Keratinocyte (primary cell): ENCODE measurements at regions not wholly inside any gene's neighbourhood (a gene's known extent, or its start where the extent isn't known, plus 50 kb on each side); places are given as distances from the start of the nearest gene placed in this dataset.
A peak's percentile ranks its signal among the peaks of the same experiment; 100 is the strongest.

Experiments
- DNase-seq: peaks from one replicate; pipeline ENCODE4 v3.0.0-alpha.2; 2011; ENCODE audit warnings: low read depth, missing footprints, low spot score
- FAIRE-seq: peaks from 2 replicates; lab custom pipeline; 2011; peaks lifted over from hg19 to GRCh38; lab: Jason Lieb, UNC
- H2AFZ ChIP-seq: 2 replicates; pipeline ENCODE4 v1.6.0; 2012; ENCODE audit warnings: low read length, control low read depth, inconsistent platforms; ENCODE audit not compliant: control insufficient read depth
- H3K27ac ChIP-seq: 2 replicates; pipeline ENCODE4 v1.5.1; 2011; ENCODE audit warnings: low read length; ENCODE audit not compliant: control insufficient read depth, insufficient read depth
- H3K27me3 ChIP-seq: 3 replicates; pipeline ENCODE4 v1.6.0; 2011; ENCODE audit warnings: low read length; ENCODE audit not compliant: control insufficient read depth, insufficient read depth; ENCODE audit errors: extremely low read depth
- H3K36me3 ChIP-seq, 2 experiments: 2 replicates in 1 of 2; 3 replicates in 1 of 2; pipeline ENCODE4 v1.5.1; 2011; ENCODE audit warnings: low read length in 2 of 2, mild to moderate bottlenecking in 1 of 2; ENCODE audit not compliant: control insufficient read depth in 2 of 2, insufficient read depth in 2 of 2; ENCODE audit errors: extremely low read depth in 1 of 2
- H3K4me1 ChIP-seq: 3 replicates; pipeline ENCODE4 v1.5.1; 2011; ENCODE audit warnings: low read length; ENCODE audit not compliant: control insufficient read depth, insufficient read depth; ENCODE audit errors: extremely low read depth
- H3K4me2 ChIP-seq: 3 replicates; pipeline ENCODE4 v1.6.0; 2011; ENCODE audit warnings: low read depth, low read length; ENCODE audit not compliant: control insufficient read depth, insufficient read depth; ENCODE audit errors: extremely low read depth
- H3K4me3 ChIP-seq, 3 experiments: fragments of 200-600 bp in 1 of 3; sonication (generic) in 1 of 3; 2 replicates in 2 of 3; 3 replicates in 1 of 3; pipeline ENCODE4 v1.5.1; 2011 to 2016; ENCODE audit warnings: low read length in 3 of 3, mild to moderate bottlenecking in 3 of 3, control low read depth in 2 of 3, inconsistent platforms in 1 of 3, low read depth in 1 of 3, mixed read lengths in 1 of 3, mixed run types in 1 of 3, moderate library complexity in 1 of 3; ENCODE audit not compliant: control insufficient read depth in 2 of 3, insufficient read depth in 2 of 3; ENCODE audit errors: extremely low read depth in 1 of 3
- H3K79me2 ChIP-seq: 2 replicates; pipeline ENCODE4 v1.6.0; 2012; ENCODE audit warnings: low read length; ENCODE audit not compliant: control insufficient read depth, insufficient read depth
- H3K9ac ChIP-seq: 3 replicates; pipeline ENCODE4 v1.6.0; 2011; ENCODE audit warnings: low read length; ENCODE audit not compliant: control insufficient read depth, insufficient read depth; ENCODE audit errors: extremely low read depth
- H3K9me1 ChIP-seq: 3 replicates; pipeline ENCODE4 v1.6.0; 2011; ENCODE audit warnings: low read length; ENCODE audit not compliant: control insufficient read depth, insufficient read depth; ENCODE audit errors: extremely low read depth
- H3K9me3 ChIP-seq: 2 replicates; pipeline ENCODE4 v1.5.1; 2012; ENCODE audit warnings: low read depth, low read length; ENCODE audit not compliant: control insufficient read depth
- H4K20me1 ChIP-seq: 3 replicates; pipeline ENCODE4 v1.6.0; 2011; ENCODE audit warnings: low read length; ENCODE audit not compliant: control insufficient read depth, insufficient read depth; ENCODE audit errors: extremely low read depth
- EZH2 ChIP-seq: IDR thresholded peaks from one replicate; pipeline ENCODE4 v1.6.1; 2012; ENCODE audit warnings: inconsistent platforms, mild to moderate bottlenecking, low read length, moderate library complexity
- dilution Hi-C: fragments of 300-500 bp; cut with MboI; formaldehyde crosslinking; loops from one replicate; pipeline ENCODE4 v1.7.0; 2020; ENCODE audit warnings: low sequenced_read_pairs; ENCODE audit not compliant: extremely low pct_ligation_motif_present
- TF ChIP-seq, protein P1 (sequence below), 3 experiments: IDR thresholded peaks in 1 of 3; conservative IDR thresholded peaks in 1 of 3; optimal IDR thresholded peaks in 1 of 3; 2 replicates in 2 of 3; 3 replicates in 1 of 3; pipeline versions ENCODE3 to v1.5.1; 2011; ENCODE audit warnings: low read length in 3 of 3, mild to moderate bottlenecking in 3 of 3, moderate library complexity in 2 of 3, control low read depth in 1 of 3, inconsistent platforms in 1 of 3; ENCODE audit not compliant: insufficient read depth in 2 of 3; ENCODE audit errors: extremely low read depth in 1 of 3

- dilution Hi-C loops, result no loop called here
- no peak for DNase-seq
These were observed 297.2 kb downstream of the C7orf25 start for GRCh38 chr7:42614636-42615035.

GRCh38 chr7:42611961-42612360 lies 299.9 kb downstream of the C7orf25 start:
- Histone ChIP-seq H3K27me3 (no peaks in the 10 kb centered on the region), H3K9me1 (no peaks in the 10 kb centered on the region), H3K27ac (no peak overlapping the region), H3K79me2 (no peaks in the 10 kb centered on the region), H2AFZ (no peak overlapping the region), H3K9me3 (no peaks in the 10 kb centered on the region), H3K9ac (no peak overlapping the region), H3K36me3 (no peaks in the 10 kb centered on the region), H4K20me1 (no peaks in the 10 kb centered on the region), H3K4me1 (peaks cover 6% of the 10 kb centered on the region), H3K4me3 (no peak overlapping the region), H3K4me2 (no peak overlapping the region)
- DNase-seq (no peak), FAIRE-seq (no peak)
- no peak for TF ChIP-seq EZH2
- TF ChIP-seq, protein P1, sequence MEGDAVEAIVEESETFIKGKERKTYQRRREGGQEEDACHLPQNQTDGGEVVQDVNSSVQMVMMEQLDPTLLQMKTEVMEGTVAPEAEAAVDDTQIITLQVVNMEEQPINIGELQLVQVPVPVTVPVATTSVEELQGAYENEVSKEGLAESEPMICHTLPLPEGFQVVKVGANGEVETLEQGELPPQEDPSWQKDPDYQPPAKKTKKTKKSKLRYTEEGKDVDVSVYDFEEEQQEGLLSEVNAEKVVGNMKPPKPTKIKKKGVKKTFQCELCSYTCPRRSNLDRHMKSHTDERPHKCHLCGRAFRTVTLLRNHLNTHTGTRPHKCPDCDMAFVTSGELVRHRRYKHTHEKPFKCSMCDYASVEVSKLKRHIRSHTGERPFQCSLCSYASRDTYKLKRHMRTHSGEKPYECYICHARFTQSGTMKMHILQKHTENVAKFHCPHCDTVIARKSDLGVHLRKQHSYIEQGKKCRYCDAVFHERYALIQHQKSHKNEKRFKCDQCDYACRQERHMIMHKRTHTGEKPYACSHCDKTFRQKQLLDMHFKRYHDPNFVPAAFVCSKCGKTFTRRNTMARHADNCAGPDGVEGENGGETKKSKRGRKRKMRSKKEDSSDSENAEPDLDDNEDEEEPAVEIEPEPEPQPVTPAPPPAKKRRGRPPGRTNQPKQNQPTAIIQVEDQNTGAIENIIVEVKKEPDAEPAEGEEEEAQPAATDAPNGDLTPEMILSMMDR (optimal IDR thresholded peaks at IDR 0.05 in 1 of 3, IDR thresholded peaks at IDR 0.05 in 1 of 3, conservative IDR thresholded peaks at IDR 0.05 in 1 of 3; ENCODE audit: extremely low read depth in 1 of 3, insufficient read depth in 2 of 3, low read length in 3 of 3), result no peak
- dilution Hi-C loops, result no loop called here

More at GRCh38 chr7:42614636-42615035, 297.2 kb downstream of the C7orf25 start:
- peaks cover 6% of the 10 kb centered on the region for H3K4me1 ChIP-seq
- no peaks in the 10 kb centered on the region for H3K9me1 ChIP-seq
- FAIRE-seq, result peak; percentile 69
- H3K4me3 ChIP-seq, result no peak overlapping the region
- H2AFZ ChIP-seq, result no peak overlapping the region
- no peaks in the 10 kb centered on the region for H3K36me3 ChIP-seq
- H3K9ac ChIP-seq, result no peak overlapping the region
- no peaks in the 10 kb centered on the region for H3K27me3 ChIP-seq
- H3K27ac ChIP-seq, result no peak overlapping the region
- H3K9me3 ChIP-seq, result no peaks in the 10 kb centered on the region
- H4K20me1 ChIP-seq, result no peaks in the 10 kb centered on the region
- no peak overlapping the region for H3K4me2 ChIP-seq
- no peaks in the 10 kb centered on the region for H3K79me2 ChIP-seq
- no peak for TF ChIP-seq EZH2
- TF ChIP-seq, protein P1 (optimal IDR thresholded peaks at IDR 0.05 in 1 of 3, IDR thresholded peaks at IDR 0.05 in 1 of 3, conservative IDR thresholded peaks at IDR 0.05 in 1 of 3; ENCODE audit: extremely low read depth in 1 of 3, insufficient read depth in 2 of 3, low read length in 3 of 3), result no peak
